GM12878 (cell line): ENCODE measurements at regions not wholly inside any gene's neighbourhood (a gene's known extent, or its start where the extent isn't known, plus 50 kb on each side); places are given as distances from the start of the nearest gene placed in this dataset.

Source experiments
- ATAC-seq: fragments of 200-7000 bp; cut with Tn5 transposase; 3 replicates; pipeline ENCODE4 v1.9.1; 2020; ENCODE audit warnings: mild to moderate bottlenecking, moderate library complexity
- BruUV-seq: library from RNA; stranded (reverse); fragments of 400-500 nt; replicated peaks from 2 replicates; lab custom pipeline; 2021; lab: Mats Ljungman, UMichigan
- CTCF ChIA-PET: fragments of 300-600 bp; sonication (Branson Sonifier 250); formaldehyde crosslinking; extraction: SDS; loops from one replicate; lab custom pipeline; 2021; ENCODE audit warnings: inconsistent platforms; lab: Yijun Ruan, JAX
- POLR2A ChIA-PET: fragments of 350-600 bp; formaldehyde crosslinking; extraction: SDS; loops from one replicate; lab custom pipeline; 2021; ENCODE audit warnings: inconsistent platforms; lab: Charles Lee
- RAD21 ChIA-PET: fragments of 300-600 bp; sonication (Branson Sonifier 250); formaldehyde crosslinking; loops from one replicate; lab custom pipeline; 2023; ENCODE audit warnings: antibody characterized with exemption; ENCODE audit not compliant: unreplicated experiment; lab: Charles Lee
- SMC1A ChIA-PET: fragments of 300-600 bp; sonication (Branson Sonifier 250); formaldehyde crosslinking; loops from one replicate; lab custom pipeline; 2023; ENCODE audit not compliant: unreplicated experiment, uncharacterized antibody; lab: Charles Lee
- DNase-seq: peaks from one replicate; pipeline ENCODE4 v3.0.0-alpha.2; 2011; ENCODE audit warnings: low read depth, low spot score
- FAIRE-seq: peaks from 3 replicates; lab custom pipeline; 2011; peaks lifted over from hg19 to GRCh38; lab: Jason Lieb, UNC
- H2AFZ ChIP-seq: 2 replicates; pipeline ENCODE4 v1.6.0; 2011; ENCODE audit warnings: low read depth, low read length, control low read depth; ENCODE audit not compliant: control insufficient read depth
- H3K27ac ChIP-seq: 2 replicates; pipeline ENCODE4 v1.5.1; 2011; ENCODE audit warnings: control low read depth; ENCODE audit not compliant: control insufficient read depth, insufficient read depth
- H3K27me3 ChIP-seq, 2 experiments: replicated peaks in 1 of 2; 2 replicates each; pipeline versions ENCODE4 v1.6.0 to v1.6.1; 2011; ENCODE audit warnings: low read length in 1 of 2; ENCODE audit not compliant: control insufficient read depth in 2 of 2, insufficient read depth in 2 of 2
- H3K36me3 ChIP-seq, 2 experiments: 2 replicates each; pipeline ENCODE4 v1.5.1; 2011; ENCODE audit warnings: low read length in 1 of 2; ENCODE audit not compliant: control insufficient read depth in 2 of 2, insufficient read depth in 2 of 2
- H3K4me1 ChIP-seq: 2 replicates; pipeline ENCODE4 v1.6.1; 2011; ENCODE audit warnings: mild to moderate bottlenecking, low read length, moderate library complexity, mixed read lengths; ENCODE audit not compliant: control insufficient read depth, insufficient read depth
- H3K4me2 ChIP-seq: 2 replicates; pipeline ENCODE4 v1.6.0; 2011; ENCODE audit warnings: control low read depth; ENCODE audit not compliant: control insufficient read depth, insufficient read depth
- H3K4me3 ChIP-seq: fragments of 200-600 bp; sonication (generic); 2 replicates; pipeline ENCODE4 v1.5.1; 2016
- H3K79me2 ChIP-seq: 2 replicates; pipeline ENCODE4 v1.6.0; 2011; ENCODE audit warnings: low read length; ENCODE audit not compliant: control insufficient read depth, insufficient read depth
- H3K9ac ChIP-seq: 2 replicates; pipeline ENCODE4 v1.8.0; 2011; ENCODE audit warnings: low read length, control low read depth, mixed read lengths; ENCODE audit not compliant: control insufficient read depth, insufficient read depth
- H3K9me3 ChIP-seq: replicated peaks from 3 replicates; pipeline ENCODE4 v1.5.1; 2011; ENCODE audit warnings: mild to moderate bottlenecking, low read length; ENCODE audit not compliant: control insufficient read depth, insufficient read depth
- H4K20me1 ChIP-seq: 2 replicates; pipeline ENCODE4 v1.6.0; 2011; ENCODE audit not compliant: control insufficient read depth, insufficient read depth
- E2F8 ChIP-seq: fragments of 450-650 bp; IDR thresholded peaks from 2 replicates; pipeline ENCODE4 v1.6.1; 2018; ENCODE audit warnings: mild to moderate bottlenecking, low read depth, moderate library complexity; ENCODE audit not compliant: partially characterized antibody
- EED ChIP-seq: sonication (generic); IDR thresholded peaks from 2 replicates; pipeline ENCODE4 v1.6.1; 2016; ENCODE audit warnings: antibody characterized with exemption, low read depth
- MYC ChIP-seq: IDR thresholded peaks from 2 replicates; pipeline ENCODE4 v1.6.1; 2011; ENCODE audit warnings: mild to moderate bottlenecking, low read length, moderate library complexity, inconsistent platforms; ENCODE audit not compliant: insufficient read depth, insufficient replicate concordance, insufficient read length, severe bottlenecking
- NFXL1 ChIP-seq: fragments of 450-650 bp; IDR thresholded peaks from 2 replicates; pipeline ENCODE4 v1.6.1; 2017; ENCODE audit warnings: antibody characterized with exemption, mild to moderate bottlenecking, borderline replicate concordance
- NFYA ChIP-seq: IDR thresholded peaks from 2 replicates; pipeline ENCODE4 v1.6.1; 2011; ENCODE audit warnings: low read depth, mild to moderate bottlenecking, low read length, improper control_type of control experiment, borderline replicate concordance
- NR2C1 ChIP-seq: fragments of 450-650 bp; IDR thresholded peaks from 2 replicates; pipeline ENCODE4 v1.6.1; 2017; ENCODE audit warnings: antibody characterized with exemption, mild to moderate bottlenecking, moderate library complexity
- PKNOX1 ChIP-seq: fragments of 450-650 bp; IDR thresholded peaks from 2 replicates; pipeline ENCODE4 v1.6.1; 2016; ENCODE audit warnings: mild to moderate bottlenecking
- POLR2AphosphoS2 ChIP-seq: IDR thresholded peaks from 2 replicates; pipeline ENCODE4 v1.6.1; 2011; ENCODE audit warnings: low read depth, mild to moderate bottlenecking, low read length, improper control_type of control experiment, moderate library complexity
- POU2F2 ChIP-seq: IDR thresholded peaks from 3 replicates; pipeline ENCODE4 v1.6.1; 2011; ENCODE audit warnings: low read depth, mild to moderate bottlenecking, low read length, borderline replicate concordance
- RBBP5 ChIP-seq: fragments of 200-600 bp; sonication (generic); conservative IDR thresholded peaks from 2 replicates; pipeline ENCODE4 v1.6.1; 2016
- RELA ChIP-seq: fragments of 450-650 bp; IDR thresholded peaks from 2 replicates; pipeline ENCODE4 v1.8.0; 2014; ENCODE audit warnings: borderline replicate concordance; ENCODE audit not compliant: partially characterized antibody
- RFX5 ChIP-seq: IDR thresholded peaks from 2 replicates; pipeline ENCODE4 v1.6.1; 2011; ENCODE audit warnings: low read depth, low read length, improper control_type of control experiment
- SUZ12 ChIP-seq: fragments of 200-600 bp; sonication (generic); IDR thresholded peaks from one replicate; pipeline ENCODE4 v1.6.1; 2018; ENCODE audit warnings: antibody characterized with exemption, mild to moderate bottlenecking; ENCODE audit not compliant: unreplicated experiment
- TARDBP ChIP-seq: IDR thresholded peaks from 2 replicates; pipeline ENCODE4 v1.6.1; 2016; ENCODE audit warnings: borderline replicate concordance
- WGBS: methylation state at CpG from one replicate; pipeline ENCODE4 v1.1.6; 2016; ENCODE audit warnings: low lambda C conversion rate; ENCODE audit not compliant: insufficient replicate concordance, insufficient coverage; ENCODE audit errors: missing lambda C conversion rate; 5-methylcytosine and 5-hydroxymethylcytosine counted together
- in situ Hi-C: fragments of 300-500 bp; cut with MboI; formaldehyde crosslinking; loops from 9 replicates; pipeline ENCODE4 v1.14.3; 2018; ENCODE audit warnings: mixed read lengths
- intact Hi-C: fragments of 100-400 bp; cut with micrococcal nuclease; formaldehyde crosslinking; loops from one replicate; pipeline ENCODE4 v1.14.2; 2022; ENCODE audit not compliant: unreplicated experiment

- TF ChIP-seq NFXL1: no peak
- TF ChIP-seq POLR2AphosphoS2: no peak
- TF ChIP-seq, all 136 proteins: peak for 0
- no peak for FAIRE-seq
- no peak for ATAC-seq
- no peaks in the 10 kb centered on the region for H3K27me3 ChIP-seq
- CTCF ChIA-PET: interaction anchor here (1.0 kb wide), 2 partner anchors 9 to 10 kb away, joined by 3 read pairs; no protein-coding TSS in a partner anchor
- in situ Hi-C loops (no loop called here), intact Hi-C loops (no loop called here)
- POLR2A ChIA-PET: no interaction called here
- H3K27ac ChIP-seq: no peak overlapping the region
- SMC1A ChIA-PET: interaction anchor here (1.2 kb wide), 1 partner anchor 12 kb away, joined by 5 read pairs; no protein-coding TSS in a partner anchor
- H3K9me3 ChIP-seq: no peaks in the 10 kb centered on the region
- H3K4me1 ChIP-seq: no peaks in the 10 kb centered on the region
- RAD21 ChIA-PET: interaction anchor here (0.6 to 1.2 kb wide), 2 partner anchors 11 to 211 kb away, joined by 3 to 5 read pairs; no protein-coding TSS in a partner anchor
- no peaks in the 10 kb centered on the region for H3K36me3 ChIP-seq
- no peak for DNase-seq
- H2AFZ ChIP-seq: no peak overlapping the region
- no peak overlapping the region for H3K4me3 ChIP-seq
- no peaks in the 10 kb centered on the region for H3K79me2 ChIP-seq
- no peaks in the 10 kb centered on the region for H4K20me1 ChIP-seq
- WGBS: 98% methylated on average over 2 of the region's 2 CpGs
- no TSS peak for BruUV-seq
- no peak overlapping the region for H3K9ac ChIP-seq
- H3K4me2 ChIP-seq: no peak overlapping the region
Measured at GRCh38 chr2:12442476-12442847, 274.3 kb upstream of the TRIB2 start.

- no peak overlapping the region for H3K9ac ChIP-seq
- intact Hi-C loops: no loop called here
- 89% methylated on average over 4 of the region's 4 CpGs for WGBS
- ChIA-PET RAD21 (no interaction called here), SMC1A (no interaction called here), CTCF (interaction anchor here (0.8 kb wide), 1 partner anchor 43 kb away, joined by 3 read pairs; no protein-coding TSS in a partner anchor), POLR2A (no interaction called here)
- no peaks in the 10 kb centered on the region for H3K9me3 ChIP-seq
- no peak for TF ChIP-seq PKNOX1
- TF ChIP-seq RELA: no peak
- TF ChIP-seq RFX5: no peak
- TF ChIP-seq SUZ12: no peak
- no peak for TF ChIP-seq RBBP5
- TF ChIP-seq E2F8: no peak
- TF ChIP-seq POU2F2: no peak
- TF ChIP-seq NR2C1: no peak
- no peak for TF ChIP-seq EED
- no peak for TF ChIP-seq NFYA
- no peak for TF ChIP-seq MYC
- TF ChIP-seq TARDBP: no peak
- H3K79me2 ChIP-seq: no peaks in the 10 kb centered on the region
- no peak for FAIRE-seq
- no peaks in the 10 kb centered on the region for H3K4me1 ChIP-seq
- no peaks in the 10 kb centered on the region for H3K27me3 ChIP-seq
- ATAC-seq: no peak
- no peak overlapping the region for H3K4me2 ChIP-seq
- no peaks in the 10 kb centered on the region for H4K20me1 ChIP-seq
- no peaks in the 10 kb centered on the region for H3K36me3 ChIP-seq
- no peak overlapping the region for H3K27ac ChIP-seq
- DNase-seq: no peak
- H2AFZ ChIP-seq: no peak overlapping the region
- no peak overlapping the region for H3K4me3 ChIP-seq
- no TSS peak for BruUV-seq
- in situ Hi-C loops: no loop called here
Measured at GRCh38 chr2:12448846-12449505, 267.8 kb upstream of the TRIB2 start.
